ENCODE measurements at regions not wholly inside any gene's neighbourhood (a gene's known extent, or its start where the extent isn't known, plus 50 kb on each side); places are given as distances from the start of the nearest gene placed in this dataset.

GRCh38 chr17:77281122-77281903, 140.5 kb downstream of the SEC14L1 start (continued):
- no peak for TF ChIP-seq ZBTB37 (CRISPR knock-in tag; IDR thresholded peaks at IDR 0.05)
- peak; percentile 66; the same call in 1 of the 2 replicates for TF ChIP-seq DNMT3B (CRISPR knock-in tag; conservative IDR thresholded peaks at IDR 0.05)
- no peak for TF ChIP-seq SP5 (CRISPR knock-in tag; IDR thresholded peaks at IDR 0.05; ENCODE audit: borderline replicate concordance, low read depth)
- TF ChIP-seq HNF1B (CRISPR knock-in tag; IDR thresholded peaks at IDR 0.05): peak; percentile 71
- TF ChIP-seq RERE (CRISPR knock-in tag; IDR thresholded peaks at IDR 0.05; ENCODE audit: low read depth): no peak
- peak; percentile 85; the same call in 1 of the 2 replicates for TF ChIP-seq ZNF329 (CRISPR knock-in tag; IDR thresholded peaks at IDR 0.05; ENCODE audit: low read depth)
- TF ChIP-seq RBM22 (optimal IDR thresholded peaks at IDR 0.05; ENCODE audit: low read length): no peak
- TF ChIP-seq ZNF713 (CRISPR knock-in tag; IDR thresholded peaks at IDR 0.05): no peak; the same call in 1 of the 2 replicates
- TF ChIP-seq LCORL (IDR thresholded peaks at IDR 0.05): no peak
- peak; percentile 63 for TF ChIP-seq LCORL (CRISPR knock-in tag; IDR thresholded peaks at IDR 0.05)
- peak in 1 of 2 experiments; percentile 37; a peak in 1 of 4 replicates for TF ChIP-seq ATF4 (CRISPR knock-in tag; IDR thresholded peaks at IDR 0.05)
- 0 out of 2 replicates have a peak, but pooled peaks have one; percentile 59 for TF ChIP-seq ATF3 (CRISPR knock-in tag; IDR thresholded peaks at IDR 0.05)

All from HepG2 (cell line).